ENCODE measurements at regions not wholly inside any gene's neighbourhood (a gene's known extent, or its start where the extent isn't known, plus 50 kb on each side); places are given as distances from the start of the nearest gene placed in this dataset.

GRCh38 chr1:70906800-70907199 lies 140.8 kb downstream of the PTGER3 start:
- H3K4me3 ChIP-seq = no peak overlapping the region
- H3K27ac ChIP-seq = no peak overlapping the region

DNA sequence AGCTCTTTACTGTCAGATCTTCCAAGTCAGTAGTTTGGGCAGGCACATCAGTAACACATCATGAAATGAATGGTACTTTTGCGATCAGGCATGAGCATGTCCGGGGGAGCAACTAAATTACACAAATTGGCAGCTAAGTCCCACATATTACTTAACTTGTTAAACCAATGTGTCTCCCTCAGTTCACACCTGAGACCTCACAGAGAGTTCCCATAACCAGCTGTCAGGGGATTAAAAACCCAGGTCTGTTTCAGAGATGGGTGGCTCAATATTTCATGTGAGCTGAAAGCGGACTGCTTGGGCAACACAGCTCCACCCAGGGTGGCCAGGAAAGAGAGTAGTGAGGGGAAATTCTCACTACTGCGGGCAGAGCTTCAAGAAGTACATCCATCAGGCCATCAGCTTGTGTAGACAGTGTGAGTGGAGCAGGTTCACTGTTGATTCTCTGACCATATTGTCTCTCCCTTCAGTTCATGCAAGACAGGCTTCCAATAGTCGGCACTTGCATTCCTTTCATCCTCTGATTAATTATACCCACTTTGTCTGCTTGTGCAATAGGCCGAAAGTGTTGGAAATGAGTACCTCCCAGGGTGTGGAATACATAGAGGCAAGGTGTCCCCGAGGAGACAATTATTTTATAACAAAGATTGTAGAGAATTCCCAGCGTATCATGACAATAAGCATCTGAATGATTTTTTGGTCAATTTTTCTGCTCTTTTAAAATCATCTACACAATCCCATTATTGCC lies 139.9 kb downstream of the PTGER3 start:
- Histone ChIP-seq H3K27ac (no peak overlapping the region), H3K4me3 (no peak overlapping the region)

- no peak overlapping the region for H3K4me3 ChIP-seq
These were observed 138.3 kb downstream of the PTGER3 start for GRCh38 chr1:70909262-70909822.

DNA sequence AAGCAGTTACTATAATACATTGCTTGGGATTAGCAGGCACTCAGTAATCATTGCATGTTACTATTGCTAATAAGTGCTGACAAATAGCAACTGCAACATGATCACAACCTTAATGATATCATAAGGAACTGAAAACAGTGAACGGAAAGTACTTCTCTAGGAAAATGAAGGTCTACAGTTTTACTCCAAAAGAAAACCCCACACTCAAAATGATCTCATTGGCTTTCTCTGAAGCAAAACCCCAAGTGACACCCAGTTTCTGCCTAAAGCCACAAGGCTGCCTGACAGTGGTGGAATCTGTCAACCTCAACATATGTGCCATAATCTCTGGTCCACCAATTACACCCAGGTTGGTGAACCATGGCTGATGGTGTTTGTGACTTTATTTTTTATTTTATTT lies 137.6 kb downstream of the PTGER3 start:
- H3K27ac ChIP-seq = no peak overlapping the region
- no peak overlapping the region for H3K4me3 ChIP-seq

More at GRCh38 chr1:70909262-70909822, 138.3 kb downstream of the PTGER3 start:
- H3K27ac ChIP-seq = no peak overlapping the region

- H3K4me3 ChIP-seq = no peak overlapping the region
- no peak overlapping the region for H3K27ac ChIP-seq
These were observed 135.8 kb downstream of the PTGER3 start for GRCh38 chr1:70911861-70912260.

GRCh38 chr1:70914224-70914623 lies 133.4 kb downstream of the PTGER3 start:
- no peak overlapping the region for H3K4me3 ChIP-seq
- H3K27ac ChIP-seq = no peak overlapping the region

- H3K27ac ChIP-seq = no peak overlapping the region
- no peak overlapping the region for H3K4me3 ChIP-seq
These were observed 132.2 kb downstream of the PTGER3 start for GRCh38 chr1:70915258-70916033.

GRCh38 chr1:70916034-70916427 lies 131.6 kb downstream of the PTGER3 start:
- H3K27ac ChIP-seq = no peak overlapping the region

GRCh38 chr1:70919706-70920323 lies 127.8 kb downstream of the PTGER3 start:
- Histone ChIP-seq H3K4me3 (no peak overlapping the region), H3K27ac (no peak overlapping the region)

More at GRCh38 chr1:70916034-70916427, 131.6 kb downstream of the PTGER3 start:
- H3K4me3 ChIP-seq = no peak overlapping the region

All from skin epidermis (tissue), 12 donors.